Gastrocnemius medialis (tissue), 4 donors: ENCODE measurements at regions not wholly inside any gene's neighbourhood (a gene's known extent, or its start where the extent isn't known, plus 50 kb on each side); places are given as distances from the start of the nearest gene placed in this dataset.

Experiments used
- CTCF ChIP-seq, 5 experiments: fragments of 450-650 bp in 3 of 5; fragments of 200-600 bp in 2 of 5; sonication (generic) in 2 of 5; IDR thresholded peaks in 4 of 5; conservative IDR thresholded peaks in 1 of 5; 1 replicate in 4 of 5; 2 replicates in 1 of 5; pipeline ENCODE4 v1.5.1; 2016 to 2019; ENCODE audit warnings: antibody characterized with exemption in 5 of 5, mild to moderate bottlenecking in 3 of 5, moderate library complexity in 3 of 5
- POLR2A ChIP-seq, 2 donors: fragments of 450-650 bp; IDR thresholded peaks; one replicate each; pipeline ENCODE4 v1.6.1; 2017; ENCODE audit warnings: antibody characterized with exemption in 2 of 2, mild to moderate bottlenecking in 2 of 2, moderate library complexity in 2 of 2

- TF ChIP-seq POLR2A (IDR thresholded peaks at IDR 0.05): no peak
- no peak for TF ChIP-seq CTCF (IDR thresholded peaks at IDR 0.05 in 4 of 5, conservative IDR thresholded peaks at IDR 0.05 in 1 of 5)
These were observed 78.3 kb upstream of the SLC16A7 start for GRCh38 chr12:59517522-59517921.
